ENCODE measurements at regions not wholly inside any gene's neighbourhood (a gene's known extent, or its start where the extent isn't known, plus 50 kb on each side); places are given as distances from the start of the nearest gene placed in this dataset.

- TF ChIP-seq NKRF (IDR thresholded peaks at IDR 0.05; ENCODE audit: borderline replicate concordance) (no peak), FOXP4 (CRISPR knock-in tag; IDR thresholded peaks at IDR 0.05; ENCODE audit: borderline replicate concordance) (no peak), EP300 (IDR thresholded peaks at IDR 0.05; ENCODE audit: low read length) (0 out of 2 replicates have a peak, but pooled peaks have one; percentile 7), RBBP5 (IDR thresholded peaks at IDR 0.05; ENCODE audit: borderline replicate concordance, insufficient read depth, low read length, poor library complexity, severe bottlenecking) (no peak), ZNF121 (CRISPR knock-in tag; conservative IDR thresholded peaks at IDR 0.05) (no peak), RBFOX2 (IDR thresholded peaks at IDR 0.05; ENCODE audit: low read depth, low read length) (no peak), RAD21 (CRISPR knock-in tag; conservative IDR thresholded peaks at IDR 0.05 in 1 of 2, IDR thresholded peaks at IDR 0.05 in 1 of 2) (peak; percentile 80 to 87), TAF1 (IDR thresholded peaks at IDR 0.05; ENCODE audit: control insufficient read depth, extremely low read depth, insufficient read depth, low read length, severe bottlenecking) (no peak), SP1 (CRISPR knock-in tag; IDR thresholded peaks at IDR 0.05) (no peak), SMC3 (conservative IDR thresholded peaks at IDR 0.05; ENCODE audit: insufficient read depth, low read depth, low read length) (peak; percentile 36; the same call in 1 of the 2 replicates), ZKSCAN8 (CRISPR knock-in tag; IDR thresholded peaks at IDR 0.05) (no peak)
- TF ChIP-seq, protein P1, sequence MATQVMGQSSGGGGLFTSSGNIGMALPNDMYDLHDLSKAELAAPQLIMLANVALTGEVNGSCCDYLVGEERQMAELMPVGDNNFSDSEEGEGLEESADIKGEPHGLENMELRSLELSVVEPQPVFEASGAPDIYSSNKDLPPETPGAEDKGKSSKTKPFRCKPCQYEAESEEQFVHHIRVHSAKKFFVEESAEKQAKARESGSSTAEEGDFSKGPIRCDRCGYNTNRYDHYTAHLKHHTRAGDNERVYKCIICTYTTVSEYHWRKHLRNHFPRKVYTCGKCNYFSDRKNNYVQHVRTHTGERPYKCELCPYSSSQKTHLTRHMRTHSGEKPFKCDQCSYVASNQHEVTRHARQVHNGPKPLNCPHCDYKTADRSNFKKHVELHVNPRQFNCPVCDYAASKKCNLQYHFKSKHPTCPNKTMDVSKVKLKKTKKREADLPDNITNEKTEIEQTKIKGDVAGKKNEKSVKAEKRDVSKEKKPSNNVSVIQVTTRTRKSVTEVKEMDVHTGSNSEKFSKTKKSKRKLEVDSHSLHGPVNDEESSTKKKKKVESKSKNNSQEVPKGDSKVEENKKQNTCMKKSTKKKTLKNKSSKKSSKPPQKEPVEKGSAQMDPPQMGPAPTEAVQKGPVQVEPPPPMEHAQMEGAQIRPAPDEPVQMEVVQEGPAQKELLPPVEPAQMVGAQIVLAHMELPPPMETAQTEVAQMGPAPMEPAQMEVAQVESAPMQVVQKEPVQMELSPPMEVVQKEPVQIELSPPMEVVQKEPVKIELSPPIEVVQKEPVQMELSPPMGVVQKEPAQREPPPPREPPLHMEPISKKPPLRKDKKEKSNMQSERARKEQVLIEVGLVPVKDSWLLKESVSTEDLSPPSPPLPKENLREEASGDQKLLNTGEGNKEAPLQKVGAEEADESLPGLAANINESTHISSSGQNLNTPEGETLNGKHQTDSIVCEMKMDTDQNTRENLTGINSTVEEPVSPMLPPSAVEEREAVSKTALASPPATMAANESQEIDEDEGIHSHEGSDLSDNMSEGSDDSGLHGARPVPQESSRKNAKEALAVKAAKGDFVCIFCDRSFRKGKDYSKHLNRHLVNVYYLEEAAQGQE (IDR thresholded peaks at IDR 0.05; ENCODE audit: borderline replicate concordance): peak; percentile 72; the same call in 1 of the 2 replicates
- TF ChIP-seq, protein P1 (CRISPR knock-in tag; IDR thresholded peaks at IDR 0.05; ENCODE audit: low read depth): no peak
- TF ChIP-seq, protein P2, sequence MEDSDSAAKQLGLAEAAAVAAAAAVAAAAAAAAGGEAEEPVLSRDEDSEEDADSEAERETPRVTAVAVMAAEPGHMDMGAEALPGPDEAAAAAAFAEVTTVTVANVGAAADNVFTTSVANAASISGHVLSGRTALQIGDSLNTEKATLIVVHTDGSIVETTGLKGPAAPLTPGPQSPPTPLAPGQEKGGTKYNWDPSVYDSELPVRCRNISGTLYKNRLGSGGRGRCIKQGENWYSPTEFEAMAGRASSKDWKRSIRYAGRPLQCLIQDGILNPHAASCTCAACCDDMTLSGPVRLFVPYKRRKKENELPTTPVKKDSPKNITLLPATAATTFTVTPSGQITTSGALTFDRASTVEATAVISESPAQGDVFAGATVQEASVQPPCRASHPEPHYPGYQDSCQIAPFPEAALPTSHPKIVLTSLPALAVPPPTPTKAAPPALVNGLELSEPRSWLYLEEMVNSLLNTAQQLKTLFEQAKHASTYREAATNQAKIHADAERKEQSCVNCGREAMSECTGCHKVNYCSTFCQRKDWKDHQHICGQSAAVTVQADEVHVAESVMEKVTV (CRISPR knock-in tag; IDR thresholded peaks at IDR 0.05): peak; percentile 72
These were observed 52.6 kb upstream of the RC3H1 start (continued) for GRCh38 chr1:174074757-174075156.
